HG02610 (cell line): ENCODE measurements at regions not wholly inside any gene's neighbourhood (a gene's known extent, or its start where the extent isn't known, plus 50 kb on each side); places are given as distances from the start of the nearest gene placed in this dataset.

Experiments
- ATAC-seq: cut with Tn5 transposase; IDR thresholded peaks from one replicate; pipeline ENCODE4 v1.9.1; 2021; ENCODE audit warnings: mild to moderate bottlenecking, moderate library complexity; ENCODE audit not compliant: unreplicated experiment

DNA sequence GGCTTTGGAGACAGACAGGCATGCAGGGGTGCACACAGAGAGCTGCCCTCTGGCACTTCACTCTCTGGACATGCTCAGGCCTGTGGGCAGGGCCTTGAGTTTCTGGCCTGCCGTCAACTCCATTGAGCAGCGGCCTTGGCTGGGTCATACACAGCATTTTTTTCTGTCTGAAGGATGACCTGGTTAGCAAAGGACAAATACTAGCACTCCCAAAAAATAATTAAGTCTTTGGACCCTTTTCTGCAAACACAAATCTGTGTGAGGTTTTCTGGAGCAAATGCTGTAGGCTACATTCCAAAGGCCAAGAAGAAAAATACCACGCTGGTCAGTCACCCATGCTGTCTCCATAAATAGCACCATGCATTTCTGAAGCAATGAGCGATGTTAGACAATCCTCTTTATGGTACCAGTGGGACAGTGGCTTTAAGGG is 124.7 kb upstream of the CTAGE1 start:
- ATAC-seq = no peak

DNA sequence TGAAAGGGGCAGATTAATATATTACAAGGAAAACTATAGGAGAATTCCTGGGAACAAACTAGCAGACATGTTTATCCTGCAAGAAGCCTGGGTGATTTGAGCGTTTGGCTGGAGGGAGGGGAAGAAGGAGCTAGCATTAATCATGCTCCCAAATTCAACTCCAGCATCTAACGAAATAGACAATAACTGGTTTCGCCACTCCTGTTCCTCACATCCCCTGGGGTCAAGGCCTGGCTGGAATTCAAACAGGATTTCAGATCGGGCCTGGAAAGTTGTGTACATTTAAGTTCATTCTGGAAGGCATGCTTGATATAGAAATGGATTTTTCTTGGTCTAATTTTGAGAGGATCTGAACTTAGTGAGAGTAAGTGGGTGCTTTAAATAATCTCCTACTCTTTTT is 126.1 kb upstream of the CTAGE1 start:
- no peak for ATAC-seq

DNA sequence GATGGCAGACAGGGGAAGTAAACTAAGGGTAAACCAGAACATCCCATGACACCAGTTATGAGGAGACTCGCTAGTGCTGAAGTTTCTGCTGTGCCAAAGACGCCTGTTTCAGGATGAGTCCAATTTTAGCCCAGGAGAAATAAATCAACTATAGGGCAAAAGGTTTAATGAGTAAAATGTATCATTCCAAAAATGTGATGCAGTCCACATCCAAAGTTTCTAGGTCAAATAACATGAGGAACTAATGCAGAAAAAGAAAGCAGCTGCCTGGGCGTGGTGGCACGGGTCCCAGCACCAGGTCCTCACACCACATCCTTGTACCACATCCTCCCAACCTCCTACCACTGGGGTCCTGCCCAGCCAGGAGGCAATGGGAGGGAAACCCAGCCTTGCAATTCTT is 126.9 kb upstream of the CTAGE1 start:
- ATAC-seq = no peak

DNA sequence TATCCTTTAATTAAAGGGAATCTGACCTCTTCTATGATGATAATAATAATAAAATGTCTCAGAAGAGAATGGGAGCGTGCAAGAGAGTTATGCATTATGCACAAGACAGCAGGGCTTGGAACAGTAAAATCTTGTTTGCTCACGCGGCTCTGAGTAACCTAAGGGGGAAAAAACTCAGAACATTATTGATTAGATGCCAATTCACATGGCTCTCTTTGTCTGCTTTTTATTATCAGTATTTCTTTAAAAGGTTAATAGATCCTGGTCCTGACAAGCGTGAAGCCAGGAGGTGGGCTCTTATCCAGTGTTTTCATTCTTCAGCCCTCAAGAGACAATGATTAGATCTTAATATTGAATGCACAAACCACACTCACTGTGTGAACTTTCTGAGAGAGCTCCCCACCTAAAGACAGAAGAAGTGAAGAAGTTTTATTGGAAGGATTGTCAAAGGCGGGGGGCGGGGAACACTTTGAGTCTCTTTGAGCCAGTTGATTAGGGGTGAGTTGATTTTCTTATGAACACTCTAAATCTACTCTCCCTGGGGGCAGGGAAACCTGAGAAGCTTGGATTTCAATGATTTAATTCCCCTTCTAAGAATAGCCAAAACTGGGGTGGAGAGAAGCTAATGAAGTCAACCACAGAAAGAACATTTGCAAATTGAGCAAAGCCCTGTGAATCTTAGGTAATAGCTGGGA is 127.5 kb upstream of the CTAGE1 start:
- ATAC-seq = no peak

DNA sequence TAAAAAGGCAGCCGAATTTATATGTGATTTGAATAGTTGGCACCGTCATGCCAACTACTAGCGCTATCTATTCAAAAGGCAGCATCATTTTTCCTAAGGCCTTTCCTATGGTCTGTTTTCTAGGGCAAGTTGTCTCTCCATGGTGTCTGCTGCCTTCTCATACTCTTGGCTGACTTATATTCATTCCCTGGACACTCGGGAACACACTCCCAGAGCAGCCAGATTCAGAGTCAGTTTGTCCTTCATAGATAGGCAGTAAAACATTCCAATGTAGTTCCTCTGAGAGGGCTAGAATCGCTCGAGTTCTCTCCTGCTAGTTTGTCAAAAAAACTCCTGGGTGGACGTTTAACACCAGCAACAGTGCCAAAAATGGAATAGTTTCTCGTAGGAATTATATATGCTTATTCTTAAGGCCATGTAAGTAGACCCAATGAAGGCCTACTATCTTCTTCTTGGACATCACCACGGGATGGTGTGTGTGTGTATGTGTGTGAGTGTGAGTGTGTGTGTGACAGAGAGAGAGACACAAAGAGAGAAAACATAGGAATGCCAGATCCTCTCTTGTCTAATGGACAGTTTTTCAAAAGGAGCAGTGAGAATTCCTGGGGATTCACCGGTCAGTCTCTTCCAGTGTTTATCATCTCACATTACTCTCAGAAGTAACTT is 129.3 kb upstream of the CTAGE1 start:
- ATAC-seq = no peak

- ATAC-seq = no peak
Measured at GRCh38 chr18:22547807-22548561, 130.3 kb upstream of the CTAGE1 start.

DNA sequence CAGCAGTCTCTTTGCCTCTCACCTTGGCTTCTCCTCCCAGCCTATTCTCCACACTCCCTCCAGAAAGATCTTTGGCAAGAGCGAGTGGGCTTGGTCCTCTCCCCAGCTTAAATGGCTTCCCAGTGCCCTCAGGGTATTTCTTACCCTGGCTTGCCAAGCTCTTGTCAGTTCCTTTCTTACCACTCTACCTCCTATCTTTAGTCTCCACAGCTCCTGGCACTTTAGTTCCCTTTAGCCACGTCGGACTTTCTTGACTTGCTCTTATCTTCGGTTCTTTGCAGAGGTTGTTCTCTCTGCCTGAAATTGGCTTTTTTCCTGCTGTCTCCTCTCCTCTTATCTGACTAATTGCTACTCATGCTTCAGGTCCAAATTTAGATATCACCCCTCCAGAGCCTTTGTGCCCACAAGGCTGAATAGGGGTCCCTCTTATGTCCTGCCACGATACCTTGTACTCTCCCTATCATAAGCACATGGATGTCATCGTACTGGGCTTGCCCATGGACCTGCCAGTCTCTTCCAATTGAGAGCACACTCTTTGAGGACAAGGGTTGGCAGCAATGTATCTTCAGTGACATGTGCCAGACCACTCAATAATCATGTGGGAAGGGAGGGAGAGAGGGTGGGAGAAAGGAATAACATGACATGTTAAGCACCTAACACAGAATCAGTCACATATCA is 131.7 kb upstream of the CTAGE1 start:
- ATAC-seq = no peak

DNA sequence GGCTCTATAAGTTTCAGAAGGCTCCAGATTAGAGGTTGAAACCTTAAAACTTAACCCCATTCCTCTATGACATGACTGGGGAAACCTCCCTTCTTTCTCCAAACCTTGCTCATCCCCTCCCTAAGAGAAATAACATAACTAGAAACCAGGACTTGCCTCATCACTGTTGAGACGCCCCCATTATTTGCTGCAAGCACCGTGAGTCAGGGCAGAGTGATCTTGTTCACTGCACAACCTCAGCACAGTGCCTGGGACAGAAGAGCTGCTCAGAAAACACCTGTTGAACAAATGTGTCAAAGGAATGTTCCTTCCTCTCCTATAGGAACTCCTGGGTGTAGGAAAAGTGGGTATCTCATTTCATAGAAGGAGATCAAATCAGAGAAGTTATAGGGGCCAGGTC is 132.7 kb upstream of the CTAGE1 start:
- ATAC-seq = no peak

DNA sequence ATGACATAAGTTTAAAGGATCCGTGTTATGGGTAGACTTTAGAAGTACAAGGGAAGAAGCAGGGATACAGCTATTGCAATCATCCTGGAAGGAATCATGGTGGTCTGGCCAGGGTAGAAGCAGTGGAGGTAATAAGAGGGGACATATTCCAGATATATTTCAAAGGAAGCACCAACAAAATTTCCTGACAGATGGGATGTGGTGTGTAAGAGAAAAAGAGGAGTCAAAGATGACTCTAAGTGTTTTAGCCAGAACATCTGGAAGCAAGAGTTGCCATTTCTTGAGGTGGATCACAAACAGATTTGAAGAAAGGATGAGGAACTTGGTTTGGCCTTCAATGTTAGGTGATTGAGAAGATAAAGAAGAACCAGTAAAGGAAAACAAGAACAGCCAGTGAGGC is 133.1 kb upstream of the CTAGE1 start:
- ATAC-seq = no peak

GRCh38 chr18:22551536-22552151 is 133.9 kb upstream of the CTAGE1 start:
- no peak for ATAC-seq

DNA sequence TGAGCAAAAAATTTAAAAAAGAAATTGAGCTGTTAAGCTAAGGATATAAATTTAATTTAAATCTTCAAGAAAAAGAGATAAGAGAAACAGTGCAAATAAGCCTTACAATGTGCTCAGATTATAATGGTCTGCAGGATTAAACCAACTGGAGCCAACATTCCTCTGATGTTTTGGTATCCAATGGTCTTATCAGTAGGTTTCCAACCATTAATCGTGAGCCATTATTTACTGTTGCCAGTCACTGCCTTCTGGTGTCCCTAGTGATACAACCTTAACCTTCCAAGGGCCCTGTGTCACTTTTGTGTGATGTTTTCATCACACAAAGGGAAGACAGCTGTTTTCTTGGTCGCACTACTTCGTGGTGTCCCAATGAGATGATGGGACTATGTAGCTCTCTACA is 134.5 kb upstream of the CTAGE1 start:
- no peak for ATAC-seq

- no peak for ATAC-seq
Measured at GRCh38 chr18:22552899-22553460, 135.3 kb upstream of the CTAGE1 start.

DNA sequence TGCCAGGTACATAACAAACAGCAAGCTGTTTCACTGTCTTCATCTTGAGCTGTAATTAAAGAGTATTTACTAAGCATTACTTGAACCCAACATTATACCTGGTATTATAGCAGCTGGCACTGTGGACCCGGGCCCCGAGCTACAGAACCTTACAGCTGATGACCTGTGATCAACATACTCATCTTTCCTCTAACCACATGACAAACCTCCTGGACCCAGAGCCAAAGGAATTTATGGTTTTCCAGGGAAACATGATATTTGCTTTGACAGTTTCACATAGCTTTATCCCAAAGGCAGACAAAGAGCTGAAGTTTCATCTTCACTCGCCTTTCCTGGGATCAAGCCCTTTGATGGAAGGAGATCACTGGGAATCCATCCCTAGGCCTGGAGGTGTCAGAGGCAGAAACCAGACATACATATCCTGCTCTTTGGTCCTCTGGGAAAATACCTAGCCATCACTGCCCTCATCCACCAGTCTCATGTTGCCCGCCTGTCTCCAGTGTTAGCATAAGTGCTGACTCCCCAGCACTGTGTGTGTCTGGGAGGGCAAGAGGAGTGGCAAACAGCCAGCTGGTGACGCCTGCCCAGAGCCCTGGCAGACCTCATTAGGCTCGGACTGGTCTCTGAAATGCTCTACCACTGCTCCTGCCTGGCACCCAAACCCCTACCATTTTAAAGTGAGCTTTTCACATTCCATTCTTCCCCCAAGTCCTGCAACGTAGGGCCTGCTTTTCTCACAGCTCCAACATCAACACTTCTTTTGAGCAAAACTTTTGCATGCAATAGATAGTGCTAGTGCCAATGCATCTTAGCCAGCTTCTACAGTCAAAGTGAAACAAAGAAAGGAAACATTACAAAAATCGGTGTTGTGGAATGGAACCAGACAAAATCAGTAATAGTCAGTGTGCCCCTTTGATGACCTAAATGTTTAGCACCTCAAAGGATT is 138.8 kb upstream of the CTAGE1 start:
- ATAC-seq = no peak

DNA sequence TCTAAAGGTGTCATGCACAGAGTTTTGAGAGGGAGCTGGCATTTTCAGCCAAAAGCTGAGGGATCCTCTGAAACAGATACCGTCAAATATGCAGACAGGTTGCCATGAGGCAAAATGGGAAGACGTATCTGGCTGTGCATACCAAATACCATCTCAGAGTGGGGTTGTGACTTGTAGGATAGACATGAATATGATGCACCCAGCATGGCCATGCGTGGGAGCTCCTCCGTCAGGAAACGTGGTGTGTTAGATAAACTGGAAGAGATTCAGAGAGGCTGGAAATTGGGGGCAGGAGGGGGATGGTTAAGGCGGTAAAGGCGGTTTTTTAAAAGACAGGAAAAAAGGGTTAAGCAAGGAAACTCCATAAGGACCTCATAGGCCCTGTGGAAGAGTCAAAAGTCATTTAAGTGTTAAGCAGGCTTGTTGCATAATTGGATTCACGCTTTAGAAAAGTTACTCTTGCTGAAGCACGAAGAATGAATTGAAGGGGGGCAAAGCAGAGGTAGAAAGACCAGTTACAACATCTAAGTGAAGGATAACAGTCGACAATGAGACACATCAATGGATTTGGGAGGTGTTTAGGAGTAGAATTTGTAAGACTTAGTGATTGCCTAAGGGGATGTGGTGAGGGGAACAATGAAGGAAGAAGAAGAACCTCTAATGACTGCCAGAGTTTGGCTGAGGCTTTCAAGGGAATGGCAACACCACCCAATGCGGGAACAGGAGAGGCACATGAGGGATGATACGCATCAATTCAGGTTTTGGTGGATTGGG is 139.6 kb upstream of the CTAGE1 start:
- ATAC-seq = no peak

- no peak for ATAC-seq
Measured at GRCh38 chr18:22558945-22559385, 141.2 kb upstream of the CTAGE1 start.

- ATAC-seq = no peak
Measured at GRCh38 chr18:22559414-22560274, 141.9 kb upstream of the CTAGE1 start.

GRCh38 chr18:22560275-22560610 is 142.5 kb upstream of the CTAGE1 start:
- no peak for ATAC-seq

DNA sequence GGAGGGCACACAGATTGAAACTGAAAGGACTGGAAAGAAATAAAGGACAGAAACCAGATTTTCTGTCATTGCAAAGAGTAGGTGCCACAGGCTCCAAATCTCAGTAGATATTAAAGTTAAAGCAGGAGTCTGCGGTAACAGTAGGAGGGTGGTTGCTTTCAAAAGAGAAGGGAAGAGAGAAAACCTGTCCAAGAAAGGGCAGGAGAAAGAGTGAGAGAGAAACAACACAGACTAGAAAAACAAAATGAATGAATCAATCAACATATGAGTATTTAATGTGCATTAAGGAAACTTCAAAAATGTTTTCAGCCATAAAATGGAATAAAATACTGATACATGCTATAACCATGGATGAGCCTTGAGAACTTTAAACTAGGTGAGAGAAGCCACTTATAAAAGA is 143.1 kb upstream of the CTAGE1 start:
- ATAC-seq = no peak
